ENCODE measurements at regions not wholly inside any gene's neighbourhood (a gene's known extent, or its start where the extent isn't known, plus 50 kb on each side); places are given as distances from the start of the nearest gene placed in this dataset.
"Not testable (repeated sequence)": the region's sequence is repeated elsewhere in the genome, so short reads cannot be mapped to it uniquely, and the experiment has no call there.

DNA sequence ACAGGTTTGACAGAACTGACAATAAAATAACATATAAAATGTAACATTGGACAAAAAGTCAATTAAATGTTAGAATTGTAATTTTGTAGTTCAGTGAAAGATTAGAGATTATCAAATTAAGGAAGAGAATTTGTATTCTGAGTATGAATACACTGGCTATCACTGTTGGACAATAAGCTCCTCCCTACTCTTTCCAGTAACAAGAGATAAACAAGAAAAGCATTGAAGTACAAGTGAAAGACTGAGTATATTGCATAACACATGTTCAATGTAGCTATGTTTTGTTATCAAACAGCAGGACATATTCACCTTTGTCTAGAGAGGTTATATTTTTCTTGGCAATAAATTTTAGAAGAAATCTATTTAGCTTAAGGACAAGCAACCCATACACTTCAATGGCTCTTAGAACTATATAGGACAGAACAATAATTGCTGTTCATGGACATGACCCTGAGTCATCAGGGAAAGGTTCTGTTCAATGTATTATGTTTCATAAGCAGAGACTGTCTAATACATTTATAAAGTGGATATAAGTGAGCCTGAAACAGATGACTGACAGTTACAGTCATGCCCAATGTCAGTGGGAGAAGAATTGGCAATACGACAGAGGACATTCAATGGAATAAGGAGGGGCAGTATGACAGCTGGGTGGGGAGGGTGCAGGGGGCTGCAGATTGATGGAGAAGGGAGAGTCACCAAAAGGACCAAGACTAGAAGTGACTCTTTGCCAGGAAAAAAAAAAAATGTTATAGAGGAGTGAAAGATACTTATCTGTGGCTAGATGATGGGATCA, 520.4 kb downstream of the FRK start:
- no peaks in the 10 kb centered on the region for H3K4me1 ChIP-seq (ENCODE audit: insufficient read depth, low read length)
- no peak overlapping the region for H2AFZ ChIP-seq (ENCODE audit: low read depth, low read length)
- no peak overlapping the region for H3K9ac ChIP-seq (ENCODE audit: low read length)
- H3K27me3 ChIP-seq (ENCODE audit: insufficient read depth, low read length), result no peaks in the 10 kb centered on the region
- no peaks in the 10 kb centered on the region for H3K79me2 ChIP-seq (ENCODE audit: insufficient read depth, low read length)
- H3K9me3 ChIP-seq (ENCODE audit: insufficient read depth, low read depth, low read length), result no peaks in the 10 kb centered on the region
- H3K4me3 ChIP-seq (ENCODE audit: insufficient read depth, low read depth, low read length), result no peak overlapping the region
- H3K27ac Mint-ChIP-seq (ENCODE audit: unreplicated experiment), result no peak overlapping the region
- H3K27me3 Mint-ChIP-seq (ENCODE audit: low read depth, unreplicated experiment), result no peaks in the 10 kb centered on the region
- no peaks in the 10 kb centered on the region for H3K36me3 Mint-ChIP-seq (ENCODE audit: low read depth, unreplicated experiment)
- TF ChIP-seq CTCF (IDR thresholded peaks at IDR 0.05; ENCODE audit: insufficient read depth, low read depth, low read length) (no peak), EZH2 (IDR thresholded peaks at IDR 0.05; ENCODE audit: insufficient read depth, low read length) (no peak)
- no peak overlapping the region for H3K4me3 Mint-ChIP-seq (ENCODE audit: unreplicated experiment)
- no peaks in the 10 kb centered on the region for H3K36me3 ChIP-seq (ENCODE audit: insufficient read depth, low read length)
- no peak for FAIRE-seq
- no peak overlapping the region for H3K4me2 ChIP-seq (ENCODE audit: low read length)
- no peaks in the 10 kb centered on the region for H3K4me1 Mint-ChIP-seq (ENCODE audit: low read depth, unreplicated experiment)
- no peaks in the 10 kb centered on the region for H4K20me1 ChIP-seq (ENCODE audit: insufficient read depth, low read length)
- no peak for DNase-seq (ENCODE audit: low read depth)
- H3K9me3 Mint-ChIP-seq (ENCODE audit: unreplicated experiment), result no peaks in the 10 kb centered on the region
- H3K27ac ChIP-seq (ENCODE audit: low read depth, low read length), result no peak overlapping the region

DNA sequence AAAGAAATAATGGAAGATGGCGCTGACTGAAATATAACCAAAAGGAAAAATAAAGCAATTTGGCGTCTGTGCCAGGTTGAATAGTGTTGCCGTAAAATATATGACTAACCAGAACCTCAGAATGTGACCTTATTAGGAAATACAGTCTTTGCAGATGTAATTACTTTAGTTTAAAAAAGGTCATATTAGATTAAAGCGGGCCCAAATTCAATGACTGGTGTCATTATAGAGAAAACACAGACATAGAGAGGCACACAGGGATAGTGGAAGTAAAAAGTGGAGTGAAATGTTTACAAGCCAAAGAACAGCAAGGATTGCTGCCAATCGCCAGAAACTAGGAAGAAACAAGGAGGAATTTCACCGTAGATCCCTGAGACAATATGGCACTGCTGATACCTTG, 521.2 kb downstream of the FRK start:
- H3K36me3 ChIP-seq (ENCODE audit: insufficient read depth, low read length), result no peaks in the 10 kb centered on the region
- TF ChIP-seq CTCF (IDR thresholded peaks at IDR 0.05; ENCODE audit: insufficient read depth, low read depth, low read length), result no peak
- H4K20me1 ChIP-seq (ENCODE audit: insufficient read depth, low read length), result no peaks in the 10 kb centered on the region
- Mint-ChIP-seq H3K4me3 (ENCODE audit: unreplicated experiment) (no peak overlapping the region), H3K4me1 (ENCODE audit: low read depth, unreplicated experiment) (no peaks in the 10 kb centered on the region), H3K27me3 (ENCODE audit: low read depth, unreplicated experiment) (no peaks in the 10 kb centered on the region), H3K36me3 (ENCODE audit: low read depth, unreplicated experiment) (no peaks in the 10 kb centered on the region), H3K27ac (ENCODE audit: unreplicated experiment) (no peak overlapping the region), H3K9me3 (ENCODE audit: unreplicated experiment) (no peaks in the 10 kb centered on the region)
- H3K4me3 ChIP-seq (ENCODE audit: insufficient read depth, low read depth, low read length), result no peak overlapping the region
- H2AFZ ChIP-seq (ENCODE audit: low read depth, low read length), result no peak overlapping the region
- no peak overlapping the region for H3K4me2 ChIP-seq (ENCODE audit: low read length)
- H3K9ac ChIP-seq (ENCODE audit: low read length), result no peak overlapping the region
- H3K27me3 ChIP-seq (ENCODE audit: insufficient read depth, low read length), result no peaks in the 10 kb centered on the region
- H3K79me2 ChIP-seq (ENCODE audit: insufficient read depth, low read length), result no peaks in the 10 kb centered on the region
- no peak overlapping the region for H3K27ac ChIP-seq (ENCODE audit: low read depth, low read length)
- DNase-seq (ENCODE audit: low read depth) (no peak), FAIRE-seq (no peak)
- H3K4me1 ChIP-seq (ENCODE audit: insufficient read depth, low read length), result no peaks in the 10 kb centered on the region
- no peaks in the 10 kb centered on the region for H3K9me3 ChIP-seq (ENCODE audit: insufficient read depth, low read depth, low read length)

GRCh38 chr6:115524821-115525220, 535.9 kb downstream of the FRK start:
- H3K4me3 ChIP-seq (ENCODE audit: insufficient read depth, low read depth, low read length), result no peak overlapping the region
- H3K4me1 Mint-ChIP-seq (ENCODE audit: low read depth, unreplicated experiment), result no peaks in the 10 kb centered on the region
- no peak overlapping the region for H2AFZ ChIP-seq (ENCODE audit: low read depth, low read length)
- no peaks in the 10 kb centered on the region for H3K9me3 ChIP-seq (ENCODE audit: insufficient read depth, low read depth, low read length)
- H3K27me3 Mint-ChIP-seq (ENCODE audit: low read depth, unreplicated experiment), result no peaks in the 10 kb centered on the region
- H3K36me3 Mint-ChIP-seq (ENCODE audit: low read depth, unreplicated experiment), result no peaks in the 10 kb centered on the region
- H3K79me2 ChIP-seq (ENCODE audit: insufficient read depth, low read length), result no peaks in the 10 kb centered on the region
- FAIRE-seq (no peak), DNase-seq (ENCODE audit: low read depth) (no peak)
- no peak overlapping the region for H3K27ac ChIP-seq (ENCODE audit: low read depth, low read length)
- no peak for TF ChIP-seq EZH2 (IDR thresholded peaks at IDR 0.05; ENCODE audit: insufficient read depth, low read length)
- no peak for TF ChIP-seq CTCF (IDR thresholded peaks at IDR 0.05; ENCODE audit: insufficient read depth, low read depth, low read length)
- peaks cover 7% of the 10 kb centered on the region for H3K9me3 Mint-ChIP-seq (ENCODE audit: unreplicated experiment)
- no peaks in the 10 kb centered on the region for H3K36me3 ChIP-seq (ENCODE audit: insufficient read depth, low read length)
- no peak overlapping the region for H3K27ac Mint-ChIP-seq (ENCODE audit: unreplicated experiment)
- H4K20me1 ChIP-seq (ENCODE audit: insufficient read depth, low read length), result no peaks in the 10 kb centered on the region
- H3K4me1 ChIP-seq (ENCODE audit: insufficient read depth, low read length), result no peaks in the 10 kb centered on the region
- no peaks in the 10 kb centered on the region for H3K27me3 ChIP-seq (ENCODE audit: insufficient read depth, low read length)
- H3K9ac ChIP-seq (ENCODE audit: low read length), result no peak overlapping the region
- H3K4me2 ChIP-seq (ENCODE audit: low read length), result no peak overlapping the region
- H3K4me3 Mint-ChIP-seq (ENCODE audit: unreplicated experiment), result no peak overlapping the region

DNA sequence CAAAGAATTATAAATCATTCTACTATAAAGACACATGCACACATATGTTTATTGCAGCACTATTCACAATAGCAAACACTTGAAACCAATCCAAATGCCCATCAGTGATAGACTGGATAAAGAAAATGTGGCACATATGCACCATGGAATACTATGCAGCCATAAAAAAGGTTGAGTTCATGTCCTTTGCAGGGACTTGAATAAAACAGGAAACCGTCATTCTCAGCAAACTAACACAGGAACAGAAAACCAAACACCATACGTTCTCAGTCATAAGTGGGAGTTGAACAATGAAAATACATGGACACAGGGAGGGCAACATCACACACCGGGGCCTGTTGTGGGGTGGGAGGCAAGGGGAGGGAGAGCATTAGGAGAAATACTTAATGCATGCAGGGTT, 538.9 kb downstream of the FRK start:
- not testable (repeated sequence) for H3K4me1 ChIP-seq (ENCODE audit: insufficient read depth, low read length); H3K4me2 ChIP-seq (ENCODE audit: low read length); H3K4me3 Mint-ChIP-seq (ENCODE audit: unreplicated experiment); H4K20me1 ChIP-seq (ENCODE audit: insufficient read depth, low read length); H3K9ac ChIP-seq (ENCODE audit: low read length); FAIRE-seq; H3K27me3 ChIP-seq (ENCODE audit: insufficient read depth, low read length); H3K27me3 Mint-ChIP-seq (ENCODE audit: low read depth, unreplicated experiment); H3K9me3 ChIP-seq (ENCODE audit: insufficient read depth, low read depth, low read length); H3K4me1 Mint-ChIP-seq (ENCODE audit: low read depth, unreplicated experiment); H2AFZ ChIP-seq (ENCODE audit: low read depth, low read length); H3K79me2 ChIP-seq (ENCODE audit: insufficient read depth, low read length); H3K27ac Mint-ChIP-seq (ENCODE audit: unreplicated experiment); H3K9me3 Mint-ChIP-seq (ENCODE audit: unreplicated experiment); H3K36me3 Mint-ChIP-seq (ENCODE audit: low read depth, unreplicated experiment); H3K36me3 ChIP-seq (ENCODE audit: insufficient read depth, low read length); H3K4me3 ChIP-seq (ENCODE audit: insufficient read depth, low read depth, low read length); H3K27ac ChIP-seq (ENCODE audit: low read depth, low read length); DNase-seq (ENCODE audit: low read depth)

All from astrocyte (in vitro differentiated cells and primary cell).